Ascending aorta (tissue), 2 donors: ENCODE measurements at regions not wholly inside any gene's neighbourhood (a gene's known extent, or its start where the extent isn't known, plus 50 kb on each side); places are given as distances from the start of the nearest gene placed in this dataset.
"Not testable (repeated sequence)": the region's sequence is repeated elsewhere in the genome, so short reads cannot be mapped to it uniquely, and the experiment has no call there.

ENCODE experiments used
- DNase-seq, 2 donors: peaks; one replicate each; pipeline ENCODE4 v3.0.0-alpha.2; 2019; ENCODE audit warnings: low spot score in 2 of 2
- H3K27ac ChIP-seq, 2 donors: fragments of 200-600 bp; sonication (generic); one replicate each; pipeline ENCODE4 v1.5.1; 2016 to 2017; ENCODE audit warnings: mild to moderate bottlenecking in 1 of 2
- H3K27me3 ChIP-seq: fragments of 200-600 bp; sonication (generic); one replicate; pipeline ENCODE4 v1.5.1; 2017
- H3K36me3 ChIP-seq, 2 donors: fragments of 200-600 bp; sonication (generic); one replicate each; pipeline ENCODE4 v1.5.1; 2016
- H3K4me1 ChIP-seq, 2 donors: fragments of 200-600 bp; sonication (generic); one replicate each; pipeline ENCODE4 v1.5.1; 2016 to 2017; ENCODE audit warnings: mild to moderate bottlenecking in 1 of 2
- H3K4me3 ChIP-seq, 2 donors: fragments of 200-600 bp; sonication (generic); one replicate each; pipeline ENCODE4 v1.5.1; 2016 to 2017; ENCODE audit warnings: mild to moderate bottlenecking in 1 of 2
- H3K9me3 ChIP-seq, 2 donors: fragments of 200-600 bp; sonication (generic); one replicate each; pipeline ENCODE4 v1.5.1; 2016
- intact Hi-C: fragments of 100-400 bp; cut with DNase I; formaldehyde crosslinking; loops from one replicate; pipeline ENCODE4 v1.15.1; 2023
- TF ChIP-seq, protein P1 (sequence below), 3 experiments: fragments of 200-600 bp in 2 of 3; fragments of 450-650 bp in 1 of 3; sonication (generic) in 2 of 3; IDR thresholded peaks; one replicate each; pipeline ENCODE4 v1.5.1; 2016 to 2019; ENCODE audit warnings: antibody characterized with exemption in 3 of 3, mild to moderate bottlenecking in 1 of 3, moderate library complexity in 1 of 3

- Histone ChIP-seq H3K27ac (no peak overlapping the region), H3K9me3 (no peaks in the 10 kb centered on the region), H3K4me1 (no peaks in the 10 kb centered on the region), H3K4me3 (no peak overlapping the region), H3K36me3 (no peaks in the 10 kb centered on the region), H3K27me3 (no peaks in the 10 kb centered on the region)
- DNase-seq: no peak
- TF ChIP-seq, protein P1, sequence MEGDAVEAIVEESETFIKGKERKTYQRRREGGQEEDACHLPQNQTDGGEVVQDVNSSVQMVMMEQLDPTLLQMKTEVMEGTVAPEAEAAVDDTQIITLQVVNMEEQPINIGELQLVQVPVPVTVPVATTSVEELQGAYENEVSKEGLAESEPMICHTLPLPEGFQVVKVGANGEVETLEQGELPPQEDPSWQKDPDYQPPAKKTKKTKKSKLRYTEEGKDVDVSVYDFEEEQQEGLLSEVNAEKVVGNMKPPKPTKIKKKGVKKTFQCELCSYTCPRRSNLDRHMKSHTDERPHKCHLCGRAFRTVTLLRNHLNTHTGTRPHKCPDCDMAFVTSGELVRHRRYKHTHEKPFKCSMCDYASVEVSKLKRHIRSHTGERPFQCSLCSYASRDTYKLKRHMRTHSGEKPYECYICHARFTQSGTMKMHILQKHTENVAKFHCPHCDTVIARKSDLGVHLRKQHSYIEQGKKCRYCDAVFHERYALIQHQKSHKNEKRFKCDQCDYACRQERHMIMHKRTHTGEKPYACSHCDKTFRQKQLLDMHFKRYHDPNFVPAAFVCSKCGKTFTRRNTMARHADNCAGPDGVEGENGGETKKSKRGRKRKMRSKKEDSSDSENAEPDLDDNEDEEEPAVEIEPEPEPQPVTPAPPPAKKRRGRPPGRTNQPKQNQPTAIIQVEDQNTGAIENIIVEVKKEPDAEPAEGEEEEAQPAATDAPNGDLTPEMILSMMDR (IDR thresholded peaks at IDR 0.05): no peak
- intact Hi-C loops: no loop called here
These were observed 234.0 kb upstream of the PCDH9 start for GRCh38 chr13:67464154-67464553.

DNA sequence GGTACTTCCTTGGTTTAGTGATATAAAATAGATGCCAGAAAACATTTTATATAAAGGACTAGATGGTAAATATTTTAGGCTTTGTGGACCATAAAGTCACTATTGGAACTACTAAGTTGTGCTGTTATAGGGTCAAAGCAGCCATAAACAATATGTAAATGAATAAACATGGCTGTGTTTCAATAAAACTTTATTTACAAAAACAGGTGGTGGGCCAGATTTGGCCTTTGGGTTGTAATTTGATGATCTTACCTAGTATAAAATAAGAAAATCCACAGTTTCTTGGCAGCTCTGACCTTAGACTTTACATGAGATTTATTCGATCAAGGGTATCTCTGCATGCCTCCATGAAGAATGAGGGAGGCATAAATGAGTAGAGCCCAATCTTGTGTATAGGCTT, 232.0 kb upstream of the PCDH9 start:
- no peaks in the 10 kb centered on the region for H3K9me3 ChIP-seq
- intact Hi-C loops: no loop called here
- H3K27me3 ChIP-seq: no peaks in the 10 kb centered on the region
- no peaks in the 10 kb centered on the region for H3K36me3 ChIP-seq
- H3K4me3 ChIP-seq: no peak overlapping the region
- DNase-seq: no peak
- H3K27ac ChIP-seq: no peak overlapping the region
- H3K4me1 ChIP-seq: no peaks in the 10 kb centered on the region
- TF ChIP-seq, protein P1 (IDR thresholded peaks at IDR 0.05): no peak

DNA sequence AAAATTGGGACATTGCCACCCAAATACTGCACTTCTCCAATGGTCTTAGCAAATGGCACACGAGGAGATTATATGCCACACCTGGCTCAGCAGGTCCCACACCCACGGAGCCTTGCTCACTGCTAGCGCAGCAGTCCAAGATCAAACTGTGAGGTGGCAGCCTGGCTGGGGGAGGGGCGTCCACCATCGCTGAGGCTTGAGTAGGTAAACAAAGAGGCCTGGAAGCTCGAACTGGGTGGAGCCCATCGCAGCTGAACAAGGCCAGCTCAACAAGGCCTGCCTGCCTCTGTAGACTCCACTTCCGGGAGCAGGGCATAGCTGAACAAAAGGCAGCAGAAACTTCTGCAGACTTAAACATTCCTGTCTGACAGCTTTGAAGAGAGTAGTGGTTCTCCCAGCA, 222.4 kb upstream of the PCDH9 start:
- DNase-seq, H3K9me3 ChIP-seq, H3K4me3 ChIP-seq, H3K4me1 ChIP-seq, H3K27me3 ChIP-seq, H3K36me3 ChIP-seq, intact Hi-C loops, H3K27ac ChIP-seq: not testable (repeated sequence)

DNA sequence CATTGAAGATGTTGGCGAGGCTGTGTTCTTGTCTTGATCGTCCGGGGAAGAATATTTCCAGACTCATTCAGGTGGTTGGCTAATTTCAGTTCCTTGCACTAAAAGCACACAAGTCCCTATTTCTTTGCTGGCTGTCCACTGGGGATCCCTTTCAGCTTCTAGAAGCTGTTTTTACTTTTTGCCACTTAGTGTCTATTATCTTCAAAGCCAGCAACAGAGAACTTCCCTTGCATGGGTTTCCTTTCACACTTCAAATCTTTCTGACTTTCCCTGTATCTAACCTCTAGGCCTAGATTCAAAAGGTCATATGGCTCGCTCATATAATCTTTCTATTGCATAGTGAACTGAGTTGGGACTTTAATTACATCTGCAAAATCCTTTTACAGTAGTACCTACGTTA, 215.3 kb upstream of the PCDH9 start:
- H3K36me3 ChIP-seq: no peaks in the 10 kb centered on the region
- no peaks in the 10 kb centered on the region for H3K27me3 ChIP-seq
- no peaks in the 10 kb centered on the region for H3K9me3 ChIP-seq
- no peak overlapping the region for H3K4me3 ChIP-seq
- H3K27ac ChIP-seq: no peak overlapping the region
- H3K4me1 ChIP-seq: no peaks in the 10 kb centered on the region
- DNase-seq: no peak
- intact Hi-C loops: no loop called here
- TF ChIP-seq, protein P1 (IDR thresholded peaks at IDR 0.05): no peak

GRCh38 chr13:67443923-67444322, 213.8 kb upstream of the PCDH9 start:
- Histone ChIP-seq H3K9me3 (no peaks in the 10 kb centered on the region), H3K27me3 (no peaks in the 10 kb centered on the region), H3K4me3 (no peak overlapping the region), H3K36me3 (no peaks in the 10 kb centered on the region), H3K27ac (no peak overlapping the region), H3K4me1 (no peaks in the 10 kb centered on the region)
- DNase-seq: no peak
- intact Hi-C loops: no loop called here
- TF ChIP-seq, protein P1 (IDR thresholded peaks at IDR 0.05): no peak

GRCh38 chr13:67440236-67440975, 210.3 kb upstream of the PCDH9 start:
- no peaks in the 10 kb centered on the region for H3K27me3 ChIP-seq
- TF ChIP-seq, protein P1 (IDR thresholded peaks at IDR 0.05): no peak
- intact Hi-C loops: no loop called here
- no peaks in the 10 kb centered on the region for H3K9me3 ChIP-seq
- H3K27ac ChIP-seq: no peak overlapping the region
- no peaks in the 10 kb centered on the region for H3K36me3 ChIP-seq
- DNase-seq: no peak
- no peaks in the 10 kb centered on the region for H3K4me1 ChIP-seq
- H3K4me3 ChIP-seq: no peak overlapping the region
